Natural killer cell (primary cell): ENCODE measurements at regions not wholly inside any gene's neighbourhood (a gene's known extent, or its start where the extent isn't known, plus 50 kb on each side); places are given as distances from the start of the nearest gene placed in this dataset.

ENCODE experiments used
- ATAC-seq, 3 donors: fragments of 150-1000 bp in 2 of 3; fragments of 200-7000 bp in 1 of 3; cut with Tn5 transposase; 1 replicate in 1 of 3; 2 replicates in 2 of 3; pipeline ENCODE4 v1.10.0; 2021; ENCODE audit warnings: mild to moderate bottlenecking in 2 of 3, moderate library complexity in 2 of 3
- DNase-seq, 2 donors: peaks; one replicate each; pipeline versions ENCODE4 v3.0.0 to v3.0.0-alpha.2; 2013 to 2021; ENCODE audit warnings: mixed read lengths in 1 of 2
- H3K27ac ChIP-seq: one replicate; pipeline ENCODE4 v1.5.1; 2013; ENCODE audit warnings: mild to moderate bottlenecking, low read length
- H3K27me3 ChIP-seq: one replicate; pipeline ENCODE4 v1.6.1; 2013; ENCODE audit warnings: low read length; ENCODE audit not compliant: control insufficient read depth, insufficient read depth
- H3K36me3 ChIP-seq: one replicate; pipeline ENCODE4 v1.6.1; 2013; ENCODE audit warnings: low read length; ENCODE audit not compliant: control insufficient read depth, insufficient read depth
- H3K4me1 ChIP-seq: one replicate; pipeline ENCODE4 v1.6.1; 2013; ENCODE audit warnings: low read length; ENCODE audit not compliant: control insufficient read depth, insufficient read depth
- H3K4me3 ChIP-seq: one replicate; pipeline ENCODE4 v1.5.1; 2013; ENCODE audit warnings: low read length
- H3K9me3 ChIP-seq: one replicate; pipeline ENCODE4 v1.6.1; 2013; ENCODE audit warnings: low read length; ENCODE audit not compliant: control insufficient read depth, insufficient read depth
- H3K27ac Mint-ChIP-seq, 2 donors: one replicate each; pipeline ENCODE4 v1.8.0; 2022; ENCODE audit warnings: mild to moderate bottlenecking in 2 of 2, mixed read lengths in 2 of 2, moderate library complexity in 1 of 2
- H3K27me3 Mint-ChIP-seq, 2 donors: one replicate each; pipeline ENCODE4 v1.8.0; 2022; ENCODE audit warnings: low read depth in 2 of 2, mixed read lengths in 2 of 2
- H3K36me3 Mint-ChIP-seq: one replicate; pipeline ENCODE4 v1.8.0; 2022; ENCODE audit warnings: mixed read lengths
- H3K4me1 Mint-ChIP-seq, 2 donors: one replicate each; pipeline ENCODE4 v1.8.0; 2022; ENCODE audit warnings: mixed read lengths in 2 of 2
- H3K4me3 Mint-ChIP-seq: one replicate; pipeline ENCODE4 v1.8.0; 2022; ENCODE audit warnings: mild to moderate bottlenecking, moderate library complexity, mixed read lengths
- H3K9me3 Mint-ChIP-seq, 2 donors: one replicate each; pipeline ENCODE4 v1.8.0; 2022; ENCODE audit warnings: mixed read lengths in 2 of 2
- CTCF ChIP-seq: fragments of 200-600 bp; IDR thresholded peaks from one replicate; pipeline ENCODE4 v1.8.0; 2022; ENCODE audit warnings: antibody characterized with exemption
- WGBS: methylation state at CpG from one replicate; pipeline ENCODE4 v1.1.7; 2013; ENCODE audit warnings: missing lambda C conversion rate; ENCODE audit not compliant: insufficient coverage; 5-methylcytosine and 5-hydroxymethylcytosine counted together
- intact Hi-C: fragments of 100-400 bp; cut with micrococcal nuclease; formaldehyde crosslinking; loops from one replicate; pipeline ENCODE4 v1.14.2; 2022

- Mint-ChIP-seq H3K36me3 (no peaks in the 10 kb centered on the region), H3K4me3 (no peak overlapping the region), H3K27ac (no peak overlapping the region), H3K4me1 (no peaks in the 10 kb centered on the region), H3K9me3 (peaks cover 10 to 12% of the 10 kb centered on the region in 2 donors), H3K27me3 (no peaks in the 10 kb centered on the region)
- Histone ChIP-seq H3K27me3 (no peaks in the 10 kb centered on the region), H3K4me1 (no peaks in the 10 kb centered on the region), H3K4me3 (no peak overlapping the region), H3K36me3 (no peaks in the 10 kb centered on the region), H3K27ac (no peak overlapping the region), H3K9me3 (no peaks in the 10 kb centered on the region)
- intact Hi-C loops = no loop called here
- no peak for TF ChIP-seq CTCF
- ATAC-seq (no peak), DNase-seq (no peak)
These were observed 343.1 kb downstream of the CBLN2 start for GRCh38 chr18:72201032-72201431.

GRCh38 chr18:72197591-72197990, 346.6 kb downstream of the CBLN2 start:
- Histone ChIP-seq H3K4me3 (no peak overlapping the region), H3K9me3 (peaks cover 4% of the 10 kb centered on the region), H3K36me3 (no peaks in the 10 kb centered on the region), H3K27me3 (no peaks in the 10 kb centered on the region), H3K27ac (no peak overlapping the region), H3K4me1 (no peaks in the 10 kb centered on the region)
- no peak for TF ChIP-seq CTCF
- Mint-ChIP-seq H3K4me1 (no peaks in the 10 kb centered on the region), H3K36me3 (no peaks in the 10 kb centered on the region), H3K4me3 (no peak overlapping the region), H3K9me3 (peaks cover 14 to 16% of the 10 kb centered on the region in 2 donors), H3K27ac (no peak overlapping the region), H3K27me3 (no peaks in the 10 kb centered on the region)
- intact Hi-C loops = no loop called here
- ATAC-seq = no peak
- DNase-seq = no peak

- H3K4me1 ChIP-seq = no peaks in the 10 kb centered on the region
- H3K36me3 ChIP-seq = no peaks in the 10 kb centered on the region
- WGBS = 87% methylated on average over 6 of the region's 6 CpGs
- no peak for DNase-seq
- no peak overlapping the region for H3K27ac Mint-ChIP-seq
- intact Hi-C loops = no loop called here
- H3K4me1 Mint-ChIP-seq = no peaks in the 10 kb centered on the region
- ATAC-seq = no peak
- no peak overlapping the region for H3K4me3 ChIP-seq
- no peak overlapping the region for H3K4me3 Mint-ChIP-seq
- no peaks in the 10 kb centered on the region for H3K27me3 ChIP-seq
- H3K27ac ChIP-seq = no peak overlapping the region
- no peaks in the 10 kb centered on the region for H3K27me3 Mint-ChIP-seq
- H3K9me3 ChIP-seq = peaks cover 4% of the 10 kb centered on the region
- TF ChIP-seq CTCF = no peak
- H3K9me3 Mint-ChIP-seq = peaks cover 12 to 20% of the 10 kb centered on the region in 2 donors
- no peaks in the 10 kb centered on the region for H3K36me3 Mint-ChIP-seq
These were observed 350.1 kb downstream of the CBLN2 start for GRCh38 chr18:72194072-72194471.

GRCh38 chr18:72187956-72188355, 356.2 kb downstream of the CBLN2 start:
- no peak for TF ChIP-seq CTCF
- Histone ChIP-seq H3K27me3 (no peaks in the 10 kb centered on the region), H3K36me3 (no peaks in the 10 kb centered on the region), H3K4me3 (no peak overlapping the region), H3K4me1 (no peaks in the 10 kb centered on the region), H3K27ac (no peak overlapping the region), H3K9me3 (no peaks in the 10 kb centered on the region)
- no peak for ATAC-seq
- Mint-ChIP-seq H3K4me3 (no peak overlapping the region), H3K36me3 (no peaks in the 10 kb centered on the region), H3K27ac (no peak overlapping the region), H3K9me3 (peaks cover 17 to 25% of the 10 kb centered on the region in 2 donors), H3K4me1 (no peaks in the 10 kb centered on the region), H3K27me3 (no peaks in the 10 kb centered on the region)
- intact Hi-C loops = no loop called here
- DNase-seq = no peak
- WGBS = no CpG with 5 or more reads among the region's 2 CpGs
